ENCODE measurements at regions not wholly inside any gene's neighbourhood (a gene's known extent, or its start where the extent isn't known, plus 50 kb on each side); places are given as distances from the start of the nearest gene placed in this dataset.

DNA sequence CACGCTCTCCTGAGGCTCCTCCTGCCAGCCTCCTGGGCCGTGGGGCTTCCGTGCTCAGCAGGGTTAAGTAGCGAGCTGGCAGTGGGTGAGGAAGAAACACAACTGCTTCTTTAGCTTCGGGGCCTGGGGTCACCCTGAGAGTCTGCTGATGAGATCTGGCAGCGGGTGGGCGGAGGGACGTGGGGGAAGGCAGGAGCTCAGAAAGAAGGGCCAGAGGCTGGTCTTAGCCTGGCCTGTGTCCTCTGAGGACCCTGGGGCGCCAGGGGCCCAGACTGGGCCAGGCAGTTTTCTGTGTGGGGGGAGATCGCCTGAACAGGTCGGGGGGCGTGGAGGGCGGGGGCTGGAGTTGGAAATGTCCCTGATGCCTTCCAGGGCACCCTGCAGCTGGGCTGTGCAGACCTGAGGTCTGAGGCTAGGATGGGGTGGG lies 97.8 kb upstream of the GSE1 start:
- TF ChIP-seq POLR2A (IDR thresholded peaks at IDR 0.05) = no peak
- TF ChIP-seq, protein P1, sequence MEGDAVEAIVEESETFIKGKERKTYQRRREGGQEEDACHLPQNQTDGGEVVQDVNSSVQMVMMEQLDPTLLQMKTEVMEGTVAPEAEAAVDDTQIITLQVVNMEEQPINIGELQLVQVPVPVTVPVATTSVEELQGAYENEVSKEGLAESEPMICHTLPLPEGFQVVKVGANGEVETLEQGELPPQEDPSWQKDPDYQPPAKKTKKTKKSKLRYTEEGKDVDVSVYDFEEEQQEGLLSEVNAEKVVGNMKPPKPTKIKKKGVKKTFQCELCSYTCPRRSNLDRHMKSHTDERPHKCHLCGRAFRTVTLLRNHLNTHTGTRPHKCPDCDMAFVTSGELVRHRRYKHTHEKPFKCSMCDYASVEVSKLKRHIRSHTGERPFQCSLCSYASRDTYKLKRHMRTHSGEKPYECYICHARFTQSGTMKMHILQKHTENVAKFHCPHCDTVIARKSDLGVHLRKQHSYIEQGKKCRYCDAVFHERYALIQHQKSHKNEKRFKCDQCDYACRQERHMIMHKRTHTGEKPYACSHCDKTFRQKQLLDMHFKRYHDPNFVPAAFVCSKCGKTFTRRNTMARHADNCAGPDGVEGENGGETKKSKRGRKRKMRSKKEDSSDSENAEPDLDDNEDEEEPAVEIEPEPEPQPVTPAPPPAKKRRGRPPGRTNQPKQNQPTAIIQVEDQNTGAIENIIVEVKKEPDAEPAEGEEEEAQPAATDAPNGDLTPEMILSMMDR (IDR thresholded peaks at IDR 0.05) = no peak

All from uterus (tissue), 2 donors.